ENCODE measurements at regions not wholly inside any gene's neighbourhood (a gene's known extent, or its start where the extent isn't known, plus 50 kb on each side); places are given as distances from the start of the nearest gene placed in this dataset.
A peak's percentile ranks its signal among the peaks of the same experiment; 100 is the strongest.

DNA sequence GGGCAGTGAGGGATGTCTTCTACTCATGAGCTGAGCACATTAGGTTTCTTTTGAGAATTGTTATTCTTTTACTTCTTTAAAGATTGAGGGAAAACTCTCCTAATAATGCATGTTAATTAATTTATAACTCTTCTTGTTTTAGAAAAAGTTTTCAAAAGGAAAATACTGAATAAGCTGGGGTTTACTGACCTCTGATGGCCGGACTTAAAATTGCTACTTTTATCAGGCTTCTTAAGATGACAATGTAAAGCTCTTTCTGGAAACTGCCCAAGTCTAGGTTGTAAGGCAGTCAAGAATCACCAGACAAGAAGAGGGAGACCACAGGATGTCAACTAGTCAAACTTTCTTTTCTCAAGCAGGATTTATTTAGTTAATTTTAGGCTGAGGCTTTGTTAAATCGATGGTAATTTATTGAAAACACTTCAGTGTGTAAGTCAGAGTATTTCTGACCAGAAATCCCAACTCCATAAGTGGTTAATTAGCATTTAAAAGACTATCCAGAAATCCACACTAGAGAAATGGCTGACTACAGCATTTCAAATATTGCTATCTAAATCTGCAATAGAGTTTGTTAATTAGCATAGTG lies 82.1 kb downstream of the AVPR1A start:
- TF ChIP-seq, protein P1, sequence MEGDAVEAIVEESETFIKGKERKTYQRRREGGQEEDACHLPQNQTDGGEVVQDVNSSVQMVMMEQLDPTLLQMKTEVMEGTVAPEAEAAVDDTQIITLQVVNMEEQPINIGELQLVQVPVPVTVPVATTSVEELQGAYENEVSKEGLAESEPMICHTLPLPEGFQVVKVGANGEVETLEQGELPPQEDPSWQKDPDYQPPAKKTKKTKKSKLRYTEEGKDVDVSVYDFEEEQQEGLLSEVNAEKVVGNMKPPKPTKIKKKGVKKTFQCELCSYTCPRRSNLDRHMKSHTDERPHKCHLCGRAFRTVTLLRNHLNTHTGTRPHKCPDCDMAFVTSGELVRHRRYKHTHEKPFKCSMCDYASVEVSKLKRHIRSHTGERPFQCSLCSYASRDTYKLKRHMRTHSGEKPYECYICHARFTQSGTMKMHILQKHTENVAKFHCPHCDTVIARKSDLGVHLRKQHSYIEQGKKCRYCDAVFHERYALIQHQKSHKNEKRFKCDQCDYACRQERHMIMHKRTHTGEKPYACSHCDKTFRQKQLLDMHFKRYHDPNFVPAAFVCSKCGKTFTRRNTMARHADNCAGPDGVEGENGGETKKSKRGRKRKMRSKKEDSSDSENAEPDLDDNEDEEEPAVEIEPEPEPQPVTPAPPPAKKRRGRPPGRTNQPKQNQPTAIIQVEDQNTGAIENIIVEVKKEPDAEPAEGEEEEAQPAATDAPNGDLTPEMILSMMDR (IDR thresholded peaks at IDR 0.05) = peak in 4 of 6 experiments; percentile 5 to 39 (median 17)
- TF ChIP-seq POLR2A (IDR thresholded peaks at IDR 0.05) = no peak
- H3K4me1 ChIP-seq = no peaks in the 10 kb centered on the region
- H3K27me3 ChIP-seq = no peaks in the 10 kb centered on the region
- no peaks in the 10 kb centered on the region for H3K9me3 ChIP-seq
- DNase-seq = no peak
- no peak overlapping the region for H3K4me3 ChIP-seq
- H3K27ac ChIP-seq = no peak overlapping the region
- no peaks in the 10 kb centered on the region for H3K36me3 ChIP-seq
- intact Hi-C loops (cut with DNase I) = no loop called here
- WGBS, 2 donors = 0 to 3% methylated on average over 2 of the region's 2 CpGs

DNA sequence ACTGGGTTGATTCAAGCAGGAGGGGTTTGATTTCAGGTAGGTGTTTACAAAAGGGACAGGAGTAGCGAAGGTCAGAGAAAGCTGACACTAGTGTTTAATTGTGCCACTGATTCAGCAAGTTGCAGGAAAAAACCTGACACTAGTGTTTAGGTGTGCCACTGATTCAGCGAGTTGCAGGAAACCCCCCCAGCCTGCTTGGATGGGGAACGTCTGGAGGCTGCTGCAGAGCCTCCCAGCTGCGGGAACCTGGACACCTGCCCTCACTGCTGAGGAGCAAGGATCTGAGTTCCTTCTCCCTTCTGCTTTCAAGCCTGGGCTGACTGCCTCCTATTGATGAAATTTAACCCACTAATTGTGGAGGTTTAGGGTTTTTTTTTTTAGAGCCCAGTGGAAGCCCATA lies 84.2 kb downstream of the AVPR1A start:
- TF ChIP-seq, protein P1 (IDR thresholded peaks at IDR 0.05) = no peak
- no peak for TF ChIP-seq POLR2A (IDR thresholded peaks at IDR 0.05)
- 30 to 39% methylated on average over 4 of the region's 4 CpGs for WGBS, 2 donors
- no peaks in the 10 kb centered on the region for H3K9me3 ChIP-seq
- H3K4me1 ChIP-seq = no peaks in the 10 kb centered on the region
- no peaks in the 10 kb centered on the region for H3K36me3 ChIP-seq
- no peak for DNase-seq
- no peak overlapping the region for H3K27ac ChIP-seq
- intact Hi-C loops (cut with DNase I) = no loop called here
- H3K27me3 ChIP-seq = no peaks in the 10 kb centered on the region
- no peak overlapping the region for H3K4me3 ChIP-seq

DNA sequence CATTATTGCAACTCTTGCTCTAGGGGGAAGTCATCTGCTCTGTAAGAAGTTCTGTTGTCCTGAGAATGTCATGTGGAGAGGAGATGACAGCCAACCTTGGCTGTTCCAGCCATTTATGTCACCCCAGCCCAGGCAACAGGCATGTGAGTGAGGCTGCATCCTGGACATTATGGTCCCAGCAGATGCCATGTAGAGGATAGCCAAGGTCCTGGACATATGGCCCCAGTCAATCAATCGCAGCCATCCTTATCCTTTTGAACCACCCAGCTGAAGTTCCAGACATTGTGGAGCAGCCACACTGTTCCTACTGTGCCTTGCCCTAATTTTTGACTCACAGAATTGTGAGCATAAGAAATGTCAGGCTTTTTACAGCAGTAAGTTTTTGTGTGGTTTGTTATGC lies 84.9 kb downstream of the AVPR1A start:
- no peak overlapping the region for H3K27ac ChIP-seq
- no peaks in the 10 kb centered on the region for H3K36me3 ChIP-seq
- WGBS, 2 donors = 100% methylated on average over 1 of the region's 1 CpG
- no peaks in the 10 kb centered on the region for H3K4me1 ChIP-seq
- no peak overlapping the region for H3K4me3 ChIP-seq
- H3K27me3 ChIP-seq = no peaks in the 10 kb centered on the region
- DNase-seq = no peak
- intact Hi-C loops (cut with DNase I) = no loop called here
- no peaks in the 10 kb centered on the region for H3K9me3 ChIP-seq
- TF ChIP-seq, protein P1 (IDR thresholded peaks at IDR 0.05) = no peak
- TF ChIP-seq POLR2A (IDR thresholded peaks at IDR 0.05) = no peak

DNA sequence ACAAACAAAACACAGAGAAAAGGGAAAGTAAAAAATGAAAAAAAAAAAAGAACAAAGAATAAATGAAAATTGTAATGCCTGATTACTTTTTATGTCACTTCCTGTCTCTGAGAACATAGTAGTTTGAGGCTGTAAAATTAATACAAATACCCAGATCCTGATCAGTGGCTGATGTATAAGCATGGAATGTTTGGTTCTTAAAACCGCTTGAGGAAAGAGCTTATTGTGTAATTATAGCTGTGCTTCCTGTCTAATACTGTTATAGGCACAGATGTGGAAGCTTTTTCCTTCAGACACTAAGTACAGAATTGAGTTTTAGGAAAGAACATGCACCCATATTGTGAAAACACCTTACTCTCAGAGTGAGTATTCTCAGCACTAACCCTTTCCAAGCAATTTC lies 86.9 kb downstream of the AVPR1A start:
- Histone ChIP-seq H3K27me3 (no peaks in the 10 kb centered on the region), H3K9me3 (no peaks in the 10 kb centered on the region), H3K4me1 (no peaks in the 10 kb centered on the region), H3K36me3 (no peaks in the 10 kb centered on the region), H3K4me3 (no peak overlapping the region), H3K27ac (no peak overlapping the region)
- WGBS, 2 donors = 25 to 29% methylated on average over 1 of the region's 1 CpG
- DNase-seq = no peak
- intact Hi-C loops (cut with DNase I) = no loop called here
- no peak for TF ChIP-seq POLR2A (IDR thresholded peaks at IDR 0.05)
- TF ChIP-seq, protein P1 (IDR thresholded peaks at IDR 0.05) = no peak

DNA sequence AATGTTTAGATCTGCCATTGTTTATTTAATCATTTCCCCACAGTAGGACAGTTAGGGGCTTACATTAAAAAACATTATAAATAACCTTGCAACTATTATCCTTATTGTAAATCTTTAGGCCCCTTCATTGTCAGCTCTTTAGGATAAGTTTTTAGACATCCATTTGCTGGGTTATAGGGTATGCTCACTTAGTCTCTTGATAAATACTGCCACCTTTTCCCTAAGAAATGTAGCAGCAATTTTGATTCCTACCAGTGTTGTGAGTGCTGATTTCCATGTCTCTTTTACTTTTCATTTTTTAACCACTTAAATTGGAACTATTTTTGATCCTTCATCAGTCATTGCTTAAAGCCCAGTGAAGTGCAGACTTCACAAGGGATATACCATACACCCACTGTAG lies 94.4 kb downstream of the AVPR1A start:
- no peak for TF ChIP-seq POLR2A (IDR thresholded peaks at IDR 0.05)
- TF ChIP-seq, protein P1 (IDR thresholded peaks at IDR 0.05) = no peak
- DNase-seq = no peak
- no peaks in the 10 kb centered on the region for H3K27me3 ChIP-seq
- H3K4me3 ChIP-seq = no peak overlapping the region
- no peaks in the 10 kb centered on the region for H3K36me3 ChIP-seq
- H3K9me3 ChIP-seq = no peaks in the 10 kb centered on the region
- intact Hi-C loops (cut with DNase I) = no loop called here
- H3K27ac ChIP-seq = no peak overlapping the region
- H3K4me1 ChIP-seq = no peaks in the 10 kb centered on the region

Measured in esophagus squamous epithelium (tissue), 5 donors.